Skeletal muscle tissue (tissue), 3 donors: ENCODE measurements at regions not wholly inside any gene's neighbourhood (a gene's known extent, or its start where the extent isn't known, plus 50 kb on each side); places are given as distances from the start of the nearest gene placed in this dataset.

Experiments
- H3K27ac ChIP-seq: one replicate; pipeline ENCODE4 v1.7.0; 2013; ENCODE audit warnings: mild to moderate bottlenecking, low read depth, low read length, inconsistent platforms
- H3K27me3 ChIP-seq, 3 donors: one replicate each; pipeline ENCODE4 v1.7.0; 2013; ENCODE audit warnings: low read length in 3 of 3; ENCODE audit not compliant: control insufficient read depth in 3 of 3, insufficient read depth in 3 of 3
- H3K36me3 ChIP-seq, 3 donors: one replicate each; pipeline ENCODE4 v1.7.0; 2013; ENCODE audit warnings: low read length in 3 of 3; ENCODE audit not compliant: control insufficient read depth in 3 of 3, insufficient read depth in 3 of 3
- H3K4me1 ChIP-seq, 3 donors: one replicate each; pipeline ENCODE4 v1.7.0; 2013; ENCODE audit warnings: low read length in 3 of 3, mild to moderate bottlenecking in 3 of 3; ENCODE audit not compliant: control insufficient read depth in 3 of 3, insufficient read depth in 3 of 3
- H3K4me3 ChIP-seq, 3 donors: one replicate each; pipeline ENCODE4 v1.7.0; 2013; ENCODE audit warnings: low read length in 3 of 3
- H3K9ac ChIP-seq, 3 donors: one replicate each; pipeline ENCODE4 v1.7.0; 2013; ENCODE audit warnings: low read length in 3 of 3, mild to moderate bottlenecking in 3 of 3, moderate library complexity in 2 of 3, low read depth in 1 of 3
- H3K9me3 ChIP-seq, 3 donors: one replicate each; pipeline ENCODE4 v1.7.0; 2013; ENCODE audit warnings: low read length in 3 of 3; ENCODE audit not compliant: control insufficient read depth in 3 of 3
- donor health status: Osteomylitis.

DNA sequence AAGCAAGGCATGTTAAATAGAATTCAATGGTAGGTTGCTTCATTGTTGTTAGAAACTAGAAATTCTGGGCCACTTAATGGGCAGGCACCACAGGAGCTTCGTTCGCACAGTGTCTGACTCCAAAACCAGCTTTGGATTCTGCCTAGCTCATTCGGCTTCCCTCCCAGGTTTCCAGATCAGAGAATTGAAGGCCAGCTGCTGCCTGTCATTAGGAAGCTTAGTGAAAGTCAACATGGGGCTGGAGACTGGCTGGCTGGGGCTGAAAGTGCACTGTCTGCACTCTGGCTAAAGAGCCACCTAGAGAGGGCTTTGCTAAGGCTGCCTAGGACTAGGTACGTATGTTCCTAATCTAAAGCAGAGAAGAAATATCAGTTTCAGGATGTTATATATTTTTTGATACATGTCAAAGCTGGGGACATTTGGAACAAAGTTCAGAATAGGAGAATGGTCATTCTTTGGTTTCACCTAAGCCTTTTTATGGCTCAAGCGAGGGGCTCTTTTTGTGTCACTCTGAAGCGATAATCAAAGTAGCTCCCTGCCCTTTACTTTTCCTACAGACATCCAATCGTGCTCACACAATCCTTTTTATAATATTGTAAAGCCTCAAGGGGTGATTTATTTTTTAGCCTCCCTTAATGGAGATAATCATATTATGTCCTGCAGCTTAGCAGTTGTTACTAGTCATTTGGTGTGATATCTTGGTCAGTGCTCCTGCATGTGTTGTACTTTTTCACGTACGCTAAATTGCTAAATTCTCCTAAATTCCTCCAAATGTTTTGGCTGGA, 238.5 kb upstream of the NAV3 start:
- Histone ChIP-seq H3K4me3 (no peak overlapping the region), H3K36me3 (no peaks in the 10 kb centered on the region), H3K27me3 (no peaks in the 10 kb centered on the region), H3K4me1 (no peaks in the 10 kb centered on the region), H3K9me3 (no peaks in the 10 kb centered on the region), H3K9ac (no peak overlapping the region), H3K27ac (peak overlapping the region; percentile 16)

DNA sequence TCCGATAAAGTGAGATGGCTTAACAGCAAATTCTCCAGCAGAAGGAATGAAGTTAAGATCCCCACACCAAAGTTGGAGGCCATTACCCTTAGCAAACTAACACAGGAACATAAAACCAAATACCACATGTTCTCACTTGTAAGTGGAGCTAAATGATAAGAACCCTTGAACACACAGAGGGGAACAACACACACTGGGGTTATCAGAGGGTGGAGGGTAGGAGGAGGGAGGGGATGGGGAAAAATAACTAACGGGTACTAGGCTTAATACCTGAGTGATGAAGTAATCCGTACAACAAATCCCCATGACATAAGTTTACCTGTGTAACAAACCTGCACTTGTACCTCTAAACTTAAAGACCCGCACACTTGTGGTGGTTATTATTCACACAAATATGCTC, 240.4 kb upstream of the NAV3 start:
- no peaks in the 10 kb centered on the region for H3K4me1 ChIP-seq
- H3K9ac ChIP-seq: no peak overlapping the region
- H3K27me3 ChIP-seq: no peaks in the 10 kb centered on the region
- no peak overlapping the region for H3K4me3 ChIP-seq
- H3K36me3 ChIP-seq: no peaks in the 10 kb centered on the region
- no peak overlapping the region for H3K27ac ChIP-seq
- H3K9me3 ChIP-seq: no peaks in the 10 kb centered on the region

- H3K36me3 ChIP-seq: no peaks in the 10 kb centered on the region
- no peak overlapping the region for H3K4me3 ChIP-seq
- no peak overlapping the region for H3K9ac ChIP-seq
- H3K27ac ChIP-seq: no peak overlapping the region
- H3K4me1 ChIP-seq: no peaks in the 10 kb centered on the region
- H3K9me3 ChIP-seq: no peaks in the 10 kb centered on the region
- H3K27me3 ChIP-seq: no peaks in the 10 kb centered on the region
These were observed 245.8 kb upstream of the NAV3 start for GRCh38 chr12:77584860-77585259.

DNA sequence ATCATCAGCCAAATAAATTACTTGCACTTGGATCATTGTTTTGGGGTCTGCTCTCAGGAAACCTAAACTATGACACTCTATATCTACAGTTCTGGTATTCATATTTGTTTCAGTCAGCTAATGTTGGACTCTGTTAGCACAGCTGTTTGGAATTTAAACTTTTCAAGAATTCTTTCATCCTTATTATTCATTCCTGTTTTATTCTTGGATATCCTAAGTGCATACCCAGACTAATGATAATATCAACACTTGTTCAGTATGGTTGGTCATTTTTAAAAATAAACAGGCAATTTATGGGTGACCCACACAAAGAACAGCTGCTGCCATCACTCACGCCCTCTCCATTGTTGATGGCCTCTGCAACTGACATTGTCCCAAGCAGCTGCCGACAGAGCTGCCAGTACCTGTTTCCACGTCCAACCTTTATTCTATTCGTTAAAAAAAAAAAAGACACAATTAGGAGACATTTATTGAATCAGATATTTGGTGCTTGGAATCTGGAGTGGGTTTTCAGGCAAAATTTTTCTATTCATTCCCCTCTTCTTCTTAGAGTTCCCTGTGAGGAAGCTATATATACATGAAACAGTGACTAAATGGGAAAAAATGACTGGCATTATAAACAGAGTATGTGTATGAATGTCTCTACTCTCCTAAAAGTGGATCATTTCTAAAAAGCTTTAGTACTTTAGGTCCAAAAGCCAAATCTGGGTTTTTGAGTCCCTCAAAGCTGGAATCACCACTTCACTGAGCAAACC, 252.1 kb upstream of the NAV3 start:
- no peak overlapping the region for H3K27ac ChIP-seq
- no peaks in the 10 kb centered on the region for H3K36me3 ChIP-seq
- no peak overlapping the region for H3K9ac ChIP-seq
- H3K4me3 ChIP-seq: no peak overlapping the region
- no peaks in the 10 kb centered on the region for H3K27me3 ChIP-seq
- H3K9me3 ChIP-seq: no peaks in the 10 kb centered on the region
- no peaks in the 10 kb centered on the region for H3K4me1 ChIP-seq

DNA sequence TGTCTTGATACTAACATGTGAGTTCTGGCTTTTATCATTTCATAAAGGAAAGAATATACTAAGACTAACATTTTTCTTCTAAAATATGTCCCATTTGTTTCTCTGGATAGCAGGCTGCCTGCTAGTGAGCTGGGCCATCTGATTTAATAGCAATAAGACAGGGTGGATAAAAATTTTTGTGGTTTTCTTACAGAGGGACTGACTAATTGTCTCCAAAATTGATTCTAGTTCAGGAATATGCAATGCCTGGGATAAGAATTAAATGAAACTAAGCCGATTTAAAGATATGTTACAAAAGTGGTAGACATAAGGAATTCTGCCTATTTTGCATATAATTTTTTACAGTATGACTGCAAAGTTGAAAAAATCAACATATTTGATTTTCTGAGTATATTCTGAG, 252.9 kb upstream of the NAV3 start:
- Histone ChIP-seq H3K4me3 (no peak overlapping the region), H3K27me3 (no peaks in the 10 kb centered on the region), H3K36me3 (no peaks in the 10 kb centered on the region), H3K27ac (no peak overlapping the region), H3K4me1 (no peaks in the 10 kb centered on the region), H3K9me3 (no peaks in the 10 kb centered on the region), H3K9ac (no peak overlapping the region)

GRCh38 chr12:77575376-77575919, 255.2 kb upstream of the NAV3 start:
- Histone ChIP-seq H3K4me3 (no peak overlapping the region), H3K27ac (no peak overlapping the region), H3K27me3 (no peaks in the 10 kb centered on the region), H3K9me3 (no peaks in the 10 kb centered on the region), H3K4me1 (no peaks in the 10 kb centered on the region), H3K36me3 (no peaks in the 10 kb centered on the region), H3K9ac (no peak overlapping the region)

GRCh38 chr12:77572371-77572770, 258.3 kb upstream of the NAV3 start:
- no peak overlapping the region for H3K27ac ChIP-seq
- no peaks in the 10 kb centered on the region for H3K4me1 ChIP-seq
- no peaks in the 10 kb centered on the region for H3K9me3 ChIP-seq
- no peaks in the 10 kb centered on the region for H3K27me3 ChIP-seq
- H3K4me3 ChIP-seq: no peak overlapping the region
- no peaks in the 10 kb centered on the region for H3K36me3 ChIP-seq
- no peak overlapping the region for H3K9ac ChIP-seq

DNA sequence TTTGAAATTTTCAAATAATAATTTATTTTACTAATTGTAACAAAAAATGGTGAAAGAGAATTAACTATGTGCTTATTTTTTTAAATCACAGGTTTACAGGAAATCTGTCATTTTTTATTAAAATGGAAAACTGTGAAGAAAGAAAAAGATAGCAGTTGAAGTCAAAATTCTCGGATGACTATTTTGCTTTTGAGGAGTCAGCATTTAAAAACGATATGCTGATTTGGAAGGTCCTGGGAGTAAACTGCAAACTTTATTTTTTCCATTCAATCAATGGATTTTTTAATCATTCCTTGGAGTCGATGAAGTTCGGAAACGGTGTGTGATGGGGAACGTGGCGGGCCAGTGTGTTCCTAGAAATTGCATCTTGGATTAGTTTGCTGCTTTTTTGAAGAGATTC, 258.9 kb upstream of the NAV3 start:
- no peak overlapping the region for H3K27ac ChIP-seq
- no peaks in the 10 kb centered on the region for H3K36me3 ChIP-seq
- H3K4me3 ChIP-seq: no peak overlapping the region
- H3K27me3 ChIP-seq: no peaks in the 10 kb centered on the region
- H3K9me3 ChIP-seq: no peaks in the 10 kb centered on the region
- no peaks in the 10 kb centered on the region for H3K4me1 ChIP-seq
- H3K9ac ChIP-seq: no peak overlapping the region

- H3K27ac ChIP-seq: no peak overlapping the region
- no peaks in the 10 kb centered on the region for H3K9me3 ChIP-seq
- no peaks in the 10 kb centered on the region for H3K27me3 ChIP-seq
- no peak overlapping the region for H3K9ac ChIP-seq
- H3K36me3 ChIP-seq: no peaks in the 10 kb centered on the region
- no peak overlapping the region for H3K4me3 ChIP-seq
- no peaks in the 10 kb centered on the region for H3K4me1 ChIP-seq
These were observed 259.6 kb upstream of the NAV3 start for GRCh38 chr12:77571127-77571526.

DNA sequence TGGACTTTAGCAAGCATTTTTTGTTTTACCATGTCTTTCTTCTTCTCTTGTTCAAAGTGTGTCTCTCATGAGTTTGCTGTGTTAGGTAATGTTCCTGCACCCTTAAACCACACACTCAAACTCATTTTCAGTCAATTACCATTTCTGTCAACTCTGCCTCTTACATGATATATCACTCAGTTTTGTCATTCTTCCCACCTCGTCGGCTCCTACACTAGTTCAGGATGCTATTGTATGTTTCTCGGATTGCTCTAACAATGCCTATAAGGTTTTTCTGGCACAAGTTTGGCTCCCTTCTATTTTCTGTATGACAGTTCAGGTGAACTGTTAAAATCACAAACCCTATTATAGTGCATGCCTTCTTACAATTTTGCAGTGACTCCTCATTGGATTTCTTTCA, 260.8 kb upstream of the NAV3 start:
- no peaks in the 10 kb centered on the region for H3K27me3 ChIP-seq
- H3K4me1 ChIP-seq: no peaks in the 10 kb centered on the region

More for the DNA sequence above, 260.8 kb upstream of the NAV3 start:
- Histone ChIP-seq H3K9me3 (no peaks in the 10 kb centered on the region), H3K36me3 (no peaks in the 10 kb centered on the region), H3K27ac (no peak overlapping the region), H3K4me3 (no peak overlapping the region), H3K9ac (no peak overlapping the region)
